Dermis microvascular lymphatic vessel endothelial cell (primary cell): ENCODE measurements at regions not wholly inside any gene's neighbourhood (a gene's known extent, or its start where the extent isn't known, plus 50 kb on each side); places are given as distances from the start of the nearest gene placed in this dataset.
"Not testable (repeated sequence)": the region's sequence is repeated elsewhere in the genome, so short reads cannot be mapped to it uniquely, and the experiment has no call there.

Experiments used
- DNase-seq, 2 donors: peaks; one replicate each; pipeline versions ENCODE4 v3.0.0 to v3.0.0-alpha.2; 2010; ENCODE audit warnings: low read depth in 2 of 2

GRCh38 chr5:50501491-50502228 is 60.6 kb upstream of the EMB start:
- DNase-seq, result no peak

DNA sequence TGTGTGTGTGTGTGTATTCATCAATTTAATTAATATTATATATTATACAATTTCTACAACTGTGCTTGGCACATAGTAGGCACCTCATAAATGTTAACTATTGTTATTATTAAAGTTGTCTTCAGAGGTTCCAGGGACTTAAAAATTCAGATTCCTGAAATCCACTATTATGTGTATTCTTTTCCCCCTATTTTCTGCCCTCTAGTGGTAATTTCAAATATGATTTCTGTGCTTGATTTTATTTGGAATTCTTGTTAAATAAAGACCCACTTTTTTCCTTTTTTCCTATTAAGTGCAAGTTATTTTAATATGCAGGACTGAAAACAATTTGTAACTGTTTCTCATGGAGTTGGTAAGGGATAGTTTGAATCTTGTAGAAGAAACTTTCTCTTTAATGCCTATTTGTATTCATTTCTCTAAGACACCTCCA is 72.0 kb upstream of the EMB start:
- DNase-seq, result not testable (repeated sequence)

DNA sequence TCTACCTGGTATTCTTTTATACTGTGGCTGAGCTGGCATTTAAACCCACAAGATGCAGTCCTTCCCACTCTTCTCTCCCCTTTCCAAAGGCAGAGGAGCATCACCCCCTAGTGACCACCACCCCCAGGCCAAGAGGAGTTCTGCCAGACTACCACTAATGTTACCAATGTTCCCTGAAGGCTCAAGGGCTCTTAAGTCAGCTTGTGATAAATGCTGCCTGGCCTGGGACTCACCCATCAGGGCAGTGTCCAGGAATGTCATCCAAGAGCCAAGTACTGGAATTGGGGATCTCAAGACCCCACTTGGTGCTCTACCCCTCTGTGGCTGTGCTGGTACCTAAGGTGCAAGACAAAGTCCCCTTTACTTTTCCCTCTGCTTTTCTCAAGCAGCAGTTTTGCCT is 80.0 kb upstream of the EMB start:
- DNase-seq, result not testable (repeated sequence)

- not testable (repeated sequence) for DNase-seq
Observed at GRCh38 chr5:50527514-50528060, 86.5 kb upstream of the EMB start.

- DNase-seq, result no peak
Observed at GRCh38 chr5:50535393-50535792, 94.3 kb upstream of the EMB start.

GRCh38 chr5:50537534-50537933 is 96.4 kb upstream of the EMB start:
- DNase-seq, result not testable (repeated sequence)

GRCh38 chr5:50547303-50547702 is 106.2 kb upstream of the EMB start:
- no peak for DNase-seq

GRCh38 chr5:50550267-50550666 is 109.2 kb upstream of the EMB start:
- no peak for DNase-seq

DNA sequence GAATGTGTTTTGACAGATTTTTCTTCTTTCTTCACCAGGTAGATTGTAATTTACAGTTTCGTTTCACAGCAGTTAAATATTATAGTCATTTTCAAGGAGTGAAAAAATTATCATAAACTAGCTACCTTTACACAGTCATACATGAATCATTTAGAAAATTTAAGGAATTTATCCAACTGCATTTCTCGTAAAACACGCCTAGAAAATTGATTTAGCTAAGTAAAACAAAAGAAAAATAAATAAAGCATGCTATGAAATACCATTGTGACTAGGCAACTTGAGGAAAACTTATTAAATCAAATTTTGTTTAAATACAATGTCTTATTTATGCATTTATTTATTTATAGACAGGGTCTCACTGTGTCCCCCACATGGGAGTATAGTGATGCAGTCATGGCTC is 109.9 kb upstream of the EMB start:
- DNase-seq, result no peak

- no peak for DNase-seq
Observed at GRCh38 chr5:50553560-50553984, 112.5 kb upstream of the EMB start.

GRCh38 chr5:50558640-50559039 is 107.8 kb upstream of the PARP8 start:
- not testable (repeated sequence) for DNase-seq

GRCh38 chr5:50559955-50560354 is 106.5 kb upstream of the PARP8 start:
- no peak for DNase-seq

DNA sequence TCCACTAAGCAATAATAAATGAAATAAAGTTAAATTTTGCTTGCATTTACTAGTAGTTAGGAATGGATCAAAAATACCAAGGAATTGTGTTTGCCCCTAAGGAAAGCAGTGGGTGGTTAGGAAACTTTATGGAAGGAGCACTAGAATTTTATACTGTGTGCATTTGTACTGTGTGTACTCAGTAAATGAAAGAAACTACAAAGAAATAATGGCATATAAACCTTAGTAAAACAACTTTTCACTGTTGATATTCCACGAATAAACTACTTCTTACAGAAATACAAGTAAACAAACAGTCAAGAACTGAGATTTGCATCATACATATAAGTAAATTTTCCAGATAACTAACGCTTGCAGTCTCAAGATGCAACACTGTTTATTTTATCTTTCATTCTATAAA is 103.7 kb upstream of the PARP8 start:
- no peak for DNase-seq

- DNase-seq, result no peak
Observed at GRCh38 chr5:50564079-50564478, 102.4 kb upstream of the PARP8 start.

DNA sequence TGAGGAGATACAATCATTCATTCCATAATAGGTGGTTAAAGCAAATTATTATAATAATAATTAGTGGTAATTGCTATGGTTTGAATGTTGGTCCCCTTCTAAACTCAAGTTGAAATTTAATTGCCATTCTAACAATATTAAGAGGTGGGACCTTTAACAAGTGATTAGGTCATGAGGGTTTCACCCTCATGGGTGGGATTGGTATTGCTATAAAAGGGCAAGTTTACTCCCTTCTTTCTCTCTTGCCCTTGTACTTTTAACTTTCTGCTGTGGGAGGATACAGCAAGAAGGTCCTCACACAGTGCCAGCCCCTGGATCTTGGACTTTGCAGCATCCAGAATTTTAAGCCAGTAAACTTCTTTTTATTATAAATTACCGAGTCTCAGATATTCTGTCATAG is 101.9 kb upstream of the PARP8 start:
- DNase-seq, result no peak

GRCh38 chr5:50574121-50574520 is 92.3 kb upstream of the PARP8 start:
- no peak for DNase-seq

DNA sequence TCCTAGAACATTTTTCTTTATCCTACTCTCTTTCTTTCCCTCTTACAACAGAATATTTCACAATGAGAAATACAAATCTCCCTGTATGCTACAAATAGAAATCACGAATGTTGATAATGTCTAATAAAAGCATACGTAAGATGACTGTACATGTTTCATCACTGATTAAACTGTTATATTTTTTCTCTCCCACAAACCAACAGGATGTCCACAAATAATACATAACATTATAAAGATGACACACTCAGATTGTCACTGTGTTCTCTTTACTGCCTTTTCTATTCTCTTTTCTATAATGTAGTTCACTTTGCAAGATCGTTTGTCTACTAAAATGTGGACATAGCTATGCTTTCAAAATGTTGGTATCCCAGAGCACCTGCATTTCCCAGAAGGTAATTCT is 90.7 kb upstream of the PARP8 start:
- no peak for DNase-seq

DNA sequence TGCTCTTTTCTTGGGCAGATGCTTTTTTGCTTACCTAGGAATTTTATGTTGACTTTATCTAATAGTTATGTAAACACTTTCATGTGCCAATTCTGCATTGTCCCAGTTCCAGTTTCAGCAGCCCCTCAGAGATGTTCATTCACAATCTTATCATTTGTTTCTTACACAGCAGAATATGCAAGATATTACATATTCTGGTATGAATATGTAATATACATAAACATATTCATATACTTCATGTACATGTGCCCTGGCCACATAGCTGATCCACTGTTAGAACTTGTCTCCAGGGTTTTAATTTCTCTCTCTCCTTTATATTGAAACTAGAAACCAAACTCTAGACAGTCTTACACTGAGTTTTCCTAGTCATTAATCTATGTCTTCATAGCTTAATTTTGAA is 90.2 kb upstream of the PARP8 start:
- no peak for DNase-seq

DNA sequence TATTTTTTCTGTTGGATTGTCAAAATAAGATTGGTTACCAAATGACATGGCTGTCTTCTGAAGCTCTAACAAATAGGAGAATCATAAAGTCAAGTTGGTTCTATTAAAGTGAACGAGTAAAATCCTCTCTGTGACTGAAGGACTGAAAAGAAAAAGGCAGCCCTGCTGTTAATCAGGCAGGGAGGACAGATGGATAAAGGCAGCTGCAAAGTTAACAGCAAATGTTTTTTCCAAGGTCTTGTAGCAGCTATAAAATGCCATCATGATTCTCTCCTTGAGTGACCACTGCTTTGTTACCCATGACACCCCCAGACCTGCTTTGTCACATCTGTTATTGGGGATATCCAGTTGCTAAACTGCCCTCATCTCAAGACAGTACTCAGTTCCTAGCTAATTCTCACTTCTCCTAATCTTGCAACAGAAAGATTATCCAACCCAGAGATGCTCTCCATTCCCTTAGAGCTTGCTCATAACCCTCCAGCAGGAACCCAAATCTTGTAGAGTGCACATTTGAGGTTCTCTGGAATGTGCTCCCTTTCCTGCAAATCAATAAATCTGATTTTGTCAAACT is 89.7 kb upstream of the PARP8 start:
- DNase-seq, result no peak

DNA sequence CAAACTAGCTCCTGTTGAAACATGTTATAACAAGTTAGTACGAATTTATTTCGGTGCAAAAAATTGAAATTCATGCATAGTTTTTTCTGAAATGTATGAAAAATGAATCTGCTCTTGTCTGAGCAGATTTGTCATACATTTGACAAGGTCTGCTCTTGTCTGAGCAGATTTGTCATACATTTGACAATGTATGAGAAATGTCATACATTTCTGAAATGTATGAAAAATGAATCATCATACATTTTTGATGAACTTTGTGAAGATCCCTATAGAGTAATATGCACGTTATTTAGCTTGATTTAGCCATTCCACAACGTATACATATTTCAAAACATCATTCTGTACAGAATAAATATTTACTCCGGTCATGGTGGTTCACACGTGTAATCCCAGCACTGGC is 85.9 kb upstream of the PARP8 start:
- DNase-seq, result no peak

DNA sequence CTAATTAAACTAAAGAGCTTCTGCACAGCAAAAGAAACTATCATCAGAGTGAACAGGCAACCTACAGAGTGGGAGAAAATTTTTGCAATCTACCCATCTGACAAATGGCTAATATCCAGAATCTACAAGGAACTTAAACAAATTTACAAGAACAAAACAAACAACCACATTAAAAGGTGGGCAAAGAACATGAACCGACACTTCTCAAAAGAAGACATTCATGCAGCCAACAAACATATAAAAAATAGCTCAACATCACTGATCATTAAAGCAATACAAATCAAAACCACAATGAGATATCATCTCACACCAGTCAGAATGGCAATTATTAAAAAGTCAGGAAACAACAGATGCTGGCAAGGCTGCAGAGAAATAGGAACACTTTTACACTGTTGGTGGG is 84.6 kb upstream of the PARP8 start:
- DNase-seq, result not testable (repeated sequence)

DNA sequence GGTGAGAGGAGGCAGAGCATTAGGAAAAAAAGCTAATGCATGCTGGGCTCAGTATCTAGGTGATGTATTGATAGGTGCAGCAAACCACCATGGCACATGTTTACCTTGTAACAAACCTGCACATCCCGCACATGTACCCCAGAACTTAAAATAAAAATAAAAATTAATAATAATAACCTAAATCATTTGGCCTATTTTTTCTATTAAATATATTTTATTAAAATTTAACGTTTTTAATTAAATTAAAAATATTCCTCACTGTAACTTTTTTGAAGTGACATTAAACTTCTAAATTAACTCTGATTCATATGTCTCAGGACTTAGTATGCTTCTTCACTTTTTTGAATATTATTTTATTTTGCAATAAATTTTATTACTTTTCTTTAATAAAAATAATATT is 83.7 kb upstream of the PARP8 start:
- DNase-seq, result no peak

DNA sequence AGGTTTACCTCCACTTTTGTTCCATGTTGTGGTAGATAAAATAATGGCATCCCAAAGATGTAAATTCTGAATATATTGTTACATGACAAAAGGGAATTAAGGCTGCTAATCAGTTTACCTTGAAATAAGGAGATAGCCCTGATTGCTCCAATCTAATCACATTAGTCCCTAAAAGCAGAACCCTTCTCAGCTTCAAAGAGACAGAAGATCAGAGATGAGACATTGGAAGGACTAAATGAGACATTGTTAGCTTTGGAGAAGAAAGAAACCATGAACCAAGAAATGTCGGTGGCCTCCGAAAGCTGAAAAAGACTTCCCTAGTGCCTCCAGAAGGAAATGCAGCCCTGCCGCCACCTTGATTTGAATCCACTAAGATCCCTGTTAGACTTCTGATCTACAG is 82.8 kb upstream of the PARP8 start:
- no peak for DNase-seq
